ENCODE measurements at regions not wholly inside any gene's neighbourhood (a gene's known extent, or its start where the extent isn't known, plus 50 kb on each side); places are given as distances from the start of the nearest gene placed in this dataset.

DNA sequence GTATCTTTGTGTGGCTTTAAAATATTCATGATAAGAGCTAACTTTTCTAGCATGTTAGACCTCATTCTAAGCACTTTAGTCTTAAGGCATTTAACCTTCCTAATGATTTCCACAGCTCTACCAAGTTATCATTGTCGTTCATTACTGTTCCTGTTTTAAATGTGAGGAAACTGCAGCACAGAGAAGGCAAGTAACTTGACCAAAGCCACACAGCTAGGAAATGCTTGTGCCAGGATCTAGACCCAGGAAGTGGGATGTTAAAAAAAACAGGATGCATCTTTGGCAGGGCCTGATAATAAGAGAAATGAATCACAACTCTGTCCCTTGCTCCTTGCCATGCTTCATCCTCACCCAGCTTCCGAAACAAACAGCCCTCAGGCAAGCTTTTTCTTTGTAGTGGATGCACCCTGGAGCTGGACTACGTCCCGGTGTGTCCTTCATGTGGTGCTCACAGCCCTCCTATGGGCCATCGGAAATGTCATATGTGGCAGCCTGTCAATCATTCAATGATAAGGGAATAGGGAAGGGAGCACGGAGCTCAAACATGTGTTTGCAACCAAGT is 196.9 kb upstream of the RREB1 start (continued):
- TF ChIP-seq, protein P1, sequence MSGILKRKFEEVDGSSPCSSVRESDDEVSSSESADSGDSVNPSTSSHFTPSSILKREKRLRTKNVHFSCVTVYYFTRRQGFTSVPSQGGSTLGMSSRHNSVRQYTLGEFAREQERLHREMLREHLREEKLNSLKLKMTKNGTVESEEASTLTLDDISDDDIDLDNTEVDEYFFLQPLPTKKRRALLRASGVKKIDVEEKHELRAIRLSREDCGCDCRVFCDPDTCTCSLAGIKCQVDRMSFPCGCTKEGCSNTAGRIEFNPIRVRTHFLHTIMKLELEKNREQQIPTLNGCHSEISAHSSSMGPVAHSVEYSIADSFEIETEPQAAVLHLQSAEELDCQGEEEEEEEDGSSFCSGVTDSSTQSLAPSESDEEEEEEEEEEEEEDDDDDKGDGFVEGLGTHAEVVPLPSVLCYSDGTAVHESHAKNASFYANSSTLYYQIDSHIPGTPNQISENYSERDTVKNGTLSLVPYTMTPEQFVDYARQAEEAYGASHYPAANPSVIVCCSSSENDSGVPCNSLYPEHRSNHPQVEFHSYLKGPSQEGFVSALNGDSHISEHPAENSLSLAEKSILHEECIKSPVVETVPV (CRISPR knock-in tag; IDR thresholded peaks at IDR 0.05), result no peak
- TF ChIP-seq ZNF8 (CRISPR knock-in tag; IDR thresholded peaks at IDR 0.05) (no peak), SNAI2 (CRISPR knock-in tag; IDR thresholded peaks at IDR 0.05) (no peak)

DNA sequence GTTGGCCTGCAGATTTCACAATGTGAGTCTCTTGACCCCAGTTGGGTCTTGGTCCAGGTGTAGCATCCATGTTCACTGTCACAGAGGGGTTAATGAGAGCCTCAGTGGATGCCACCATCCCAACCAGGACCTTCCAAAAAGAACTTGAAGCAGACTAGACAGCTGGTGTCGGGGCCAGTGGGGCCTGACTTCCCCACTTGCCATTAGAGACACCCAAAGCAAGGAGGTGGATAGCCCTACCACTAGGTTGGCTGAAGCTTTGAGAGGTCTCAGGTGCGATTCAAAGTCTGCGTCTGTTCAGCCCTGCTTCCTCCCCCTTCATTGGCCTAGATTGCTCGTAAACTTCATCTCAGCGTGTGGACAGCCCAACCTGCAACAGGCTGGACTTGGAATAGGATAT is 196.4 kb upstream of the RREB1 start:
- no peak for ATAC-seq
- no peak for TF ChIP-seq BACH2 (CRISPR knock-in tag; IDR thresholded peaks at IDR 0.05; ENCODE audit: borderline replicate concordance)
- no peak for TF ChIP-seq PPARA (CRISPR knock-in tag; IDR thresholded peaks at IDR 0.05; ENCODE audit: borderline replicate concordance)
- TF ChIP-seq ESRRG (CRISPR knock-in tag; IDR thresholded peaks at IDR 0.05), result no peak

DNA sequence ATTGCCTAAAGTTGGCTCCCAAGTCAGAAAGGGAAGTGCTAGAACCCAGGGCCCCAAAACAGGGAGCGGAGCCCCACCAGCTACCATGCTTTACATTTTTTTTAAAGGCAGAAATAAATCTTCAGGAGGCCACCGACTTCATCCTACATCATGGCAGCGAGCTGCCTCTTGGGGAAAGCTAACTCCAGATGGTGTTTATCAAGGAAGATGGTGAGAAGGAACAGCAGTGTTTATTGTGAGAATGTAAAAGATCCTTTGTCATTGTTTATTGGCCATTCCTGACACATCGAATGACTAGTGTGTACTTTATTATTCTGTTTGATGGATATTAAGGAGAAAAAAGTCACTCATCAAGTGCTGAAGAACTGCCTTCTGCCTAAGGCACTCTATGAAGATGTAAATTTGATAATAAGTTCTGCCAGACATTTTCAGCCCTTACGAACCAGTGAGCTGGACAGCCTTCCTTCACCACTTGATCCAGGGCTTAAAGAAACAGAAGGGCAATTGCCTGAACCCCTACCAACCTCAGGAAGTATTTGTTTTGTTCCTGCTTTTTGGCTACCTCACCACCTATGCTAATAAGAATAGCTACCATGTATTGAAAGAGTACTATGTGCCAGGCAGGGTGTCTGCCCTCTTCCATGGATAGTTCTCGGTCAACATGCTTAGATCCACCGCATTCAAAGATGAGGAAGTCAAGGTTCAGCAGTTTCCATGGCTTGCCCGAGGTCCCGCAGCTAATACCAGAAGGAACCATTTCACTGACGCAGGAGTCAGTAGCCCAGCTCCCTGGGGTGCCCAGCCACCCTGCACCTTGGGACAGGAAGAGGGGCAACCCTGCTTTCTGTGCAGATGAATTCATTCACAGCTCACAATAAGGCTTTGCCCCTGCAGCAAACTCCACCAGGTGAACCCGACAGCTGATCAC is 194.7 kb upstream of the RREB1 start:
- TF ChIP-seq ESRRG (CRISPR knock-in tag; IDR thresholded peaks at IDR 0.05), result no peak
- no peak for TF ChIP-seq RARB (CRISPR knock-in tag; IDR thresholded peaks at IDR 0.05)
- no peak for TF ChIP-seq CSDC2 (CRISPR knock-in tag; IDR thresholded peaks at IDR 0.05)
- no peak for TF ChIP-seq BACH2 (CRISPR knock-in tag; IDR thresholded peaks at IDR 0.05; ENCODE audit: borderline replicate concordance)
- no peak for TF ChIP-seq ZNF70 (CRISPR knock-in tag; IDR thresholded peaks at IDR 0.05)
- no peak for TF ChIP-seq GLIS3 (CRISPR knock-in tag; IDR thresholded peaks at IDR 0.05)
- no peak for TF ChIP-seq ZNF8 (CRISPR knock-in tag; IDR thresholded peaks at IDR 0.05)
- TF ChIP-seq ZNF565 (CRISPR knock-in tag; conservative IDR thresholded peaks at IDR 0.05; ENCODE audit: low read depth), result no peak
- TF ChIP-seq TCF4 (CRISPR knock-in tag; IDR thresholded peaks at IDR 0.05; ENCODE audit: borderline replicate concordance), result no peak

DNA sequence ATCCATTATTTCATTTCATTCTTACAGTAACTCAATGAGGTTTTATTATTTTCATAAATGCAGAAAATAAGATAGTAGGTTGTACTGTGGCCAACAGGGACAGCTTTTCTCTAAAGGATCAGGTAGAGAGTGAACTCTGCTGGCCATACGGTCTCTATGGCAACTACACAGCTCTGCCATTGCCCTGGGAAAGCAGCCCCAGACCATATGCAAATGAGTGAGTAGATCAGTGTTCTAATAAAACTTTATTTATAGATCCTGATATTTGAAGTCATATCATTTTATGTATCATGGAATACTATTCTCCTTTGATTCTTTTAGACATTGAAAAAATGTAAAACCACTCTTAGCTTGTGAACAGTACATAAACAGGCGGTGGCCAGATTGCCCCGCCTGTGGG is 192.5 kb upstream of the RREB1 start:
- TF ChIP-seq, protein P2, sequence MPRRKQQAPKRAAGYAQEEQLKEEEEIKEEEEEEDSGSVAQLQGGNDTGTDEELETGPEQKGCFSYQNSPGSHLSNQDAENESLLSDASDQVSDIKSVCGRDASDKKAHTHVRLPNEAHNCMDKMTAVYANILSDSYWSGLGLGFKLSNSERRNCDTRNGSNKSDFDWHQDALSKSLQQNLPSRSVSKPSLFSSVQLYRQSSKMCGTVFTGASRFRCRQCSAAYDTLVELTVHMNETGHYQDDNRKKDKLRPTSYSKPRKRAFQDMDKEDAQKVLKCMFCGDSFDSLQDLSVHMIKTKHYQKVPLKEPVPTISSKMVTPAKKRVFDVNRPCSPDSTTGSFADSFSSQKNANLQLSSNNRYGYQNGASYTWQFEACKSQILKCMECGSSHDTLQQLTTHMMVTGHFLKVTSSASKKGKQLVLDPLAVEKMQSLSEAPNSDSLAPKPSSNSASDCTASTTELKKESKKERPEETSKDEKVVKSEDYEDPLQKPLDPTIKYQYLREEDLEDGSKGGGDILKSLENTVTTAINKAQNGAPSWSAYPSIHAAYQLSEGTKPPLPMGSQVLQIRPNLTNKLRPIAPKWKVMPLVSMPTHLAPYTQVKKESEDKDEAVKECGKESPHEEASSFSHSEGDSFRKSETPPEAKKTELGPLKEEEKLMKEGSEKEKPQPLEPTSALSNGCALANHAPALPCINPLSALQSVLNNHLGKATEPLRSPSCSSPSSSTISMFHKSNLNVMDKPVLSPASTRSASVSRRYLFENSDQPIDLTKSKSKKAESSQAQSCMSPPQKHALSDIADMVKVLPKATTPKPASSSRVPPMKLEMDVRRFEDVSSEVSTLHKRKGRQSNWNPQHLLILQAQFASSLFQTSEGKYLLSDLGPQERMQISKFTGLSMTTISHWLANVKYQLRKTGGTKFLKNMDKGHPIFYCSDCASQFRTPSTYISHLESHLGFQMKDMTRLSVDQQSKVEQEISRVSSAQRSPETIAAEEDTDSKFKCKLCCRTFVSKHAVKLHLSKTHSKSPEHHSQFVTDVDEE (CRISPR knock-in tag; IDR thresholded peaks at IDR 0.05), result no peak
- TF ChIP-seq CSDC2 (CRISPR knock-in tag; IDR thresholded peaks at IDR 0.05), result no peak
- ATAC-seq, result no peak

More for the DNA sequence above, 194.7 kb upstream of the RREB1 start:
- ATAC-seq, result no peak

DNA sequence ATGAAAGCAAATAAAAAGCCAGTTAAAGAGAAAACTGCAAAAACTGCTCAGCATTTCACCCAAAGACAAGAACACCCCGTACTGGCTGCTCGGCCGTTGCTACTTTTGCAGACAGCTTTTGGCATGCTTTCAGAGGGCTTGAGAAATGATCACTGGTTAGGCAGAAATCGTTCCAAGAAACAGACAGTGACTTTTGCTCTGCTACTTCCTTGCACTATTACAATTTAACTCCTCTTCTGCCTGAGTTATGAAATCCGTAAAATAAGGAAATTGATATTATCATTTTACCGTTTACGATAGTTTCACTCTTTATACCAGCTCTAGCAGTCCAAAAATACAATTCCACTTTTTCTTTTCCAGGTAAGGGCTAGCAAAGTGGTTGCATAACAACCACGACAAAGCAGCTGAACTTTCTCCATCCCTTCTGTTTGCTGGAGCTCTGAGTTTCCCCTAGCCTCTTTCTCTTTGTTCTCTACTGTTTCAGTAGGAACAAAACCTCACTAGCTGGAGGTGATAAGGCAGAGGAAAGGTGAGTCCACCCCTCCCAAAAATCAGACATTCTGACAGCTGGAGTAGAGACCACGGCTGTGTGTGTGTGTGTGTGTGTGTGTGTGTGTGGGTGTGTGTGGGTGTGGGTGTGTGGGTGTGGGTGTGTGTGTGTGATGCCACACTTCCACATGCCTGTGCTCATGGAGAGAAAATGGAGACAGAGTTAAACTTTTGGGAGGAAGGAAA is 191.8 kb upstream of the RREB1 start:
- ATAC-seq, result no peak
- TF ChIP-seq ARNTL (CRISPR knock-in tag; IDR thresholded peaks at IDR 0.05; ENCODE audit: borderline replicate concordance, low read depth) (no peak), SNAI2 (CRISPR knock-in tag; IDR thresholded peaks at IDR 0.05) (no peak), RARB (CRISPR knock-in tag; IDR thresholded peaks at IDR 0.05) (no peak), ZNF8 (CRISPR knock-in tag; IDR thresholded peaks at IDR 0.05) (no peak), TOX (CRISPR knock-in tag; IDR thresholded peaks at IDR 0.05; ENCODE audit: borderline replicate concordance) (no peak), OSR1 (CRISPR knock-in tag; IDR thresholded peaks at IDR 0.05) (no peak), ZNF565 (CRISPR knock-in tag; conservative IDR thresholded peaks at IDR 0.05; ENCODE audit: low read depth) (no peak), PPARA (CRISPR knock-in tag; IDR thresholded peaks at IDR 0.05; ENCODE audit: borderline replicate concordance) (no peak), ZFP3 (CRISPR knock-in tag; IDR thresholded peaks at IDR 0.05) (no peak), BACH2 (CRISPR knock-in tag; IDR thresholded peaks at IDR 0.05; ENCODE audit: borderline replicate concordance) (no peak), TCF4 (CRISPR knock-in tag; IDR thresholded peaks at IDR 0.05; ENCODE audit: borderline replicate concordance) (no peak), CSDC2 (CRISPR knock-in tag; IDR thresholded peaks at IDR 0.05) (no peak), GLIS3 (CRISPR knock-in tag; IDR thresholded peaks at IDR 0.05) (no peak), ESRRG (CRISPR knock-in tag; IDR thresholded peaks at IDR 0.05) (no peak)
- TF ChIP-seq, protein P1 (CRISPR knock-in tag; IDR thresholded peaks at IDR 0.05), result no peak
- TF ChIP-seq, protein P2 (CRISPR knock-in tag; IDR thresholded peaks at IDR 0.05), result no peak

Measured in SK-N-SH treated with all-trans-retinoic acid at 6 μM for 48 hours (cell line).